Inflammatory macrophage treated with lipopolysaccharide for 4 hours (primary cell): ENCODE measurements at regions not wholly inside any gene's neighbourhood (a gene's known extent, or its start where the extent isn't known, plus 50 kb on each side); places are given as distances from the start of the nearest gene placed in this dataset.
"Not testable (repeated sequence)": the region's sequence is repeated elsewhere in the genome, so short reads cannot be mapped to it uniquely, and the experiment has no call there.

Experiments
- DNase-seq: peaks from one replicate; pipeline ENCODE4 v3.0.0-alpha.2; 2020

- DNase-seq = no peak
These were observed 269.5 kb upstream of the HSFY2 start for GRCh38 chrY:19042984-19043442.

- no peak for DNase-seq
These were observed 268.9 kb upstream of the HSFY2 start for GRCh38 chrY:19042306-19042958.

- no peak for DNase-seq
These were observed 253.1 kb upstream of the HSFY2 start for GRCh38 chrY:19026631-19027030.

GRCh38 chrY:19023934-19024333, 250.4 kb upstream of the HSFY2 start:
- DNase-seq = no peak

GRCh38 chrY:19020193-19020592, 246.7 kb upstream of the HSFY2 start:
- no peak for DNase-seq

GRCh38 chrY:19016990-19017389, 243.5 kb upstream of the HSFY2 start:
- DNase-seq = no peak

- DNase-seq = no peak
These were observed 242.3 kb upstream of the HSFY2 start for GRCh38 chrY:19015854-19016253.

GRCh38 chrY:19015213-19015612, 241.7 kb upstream of the HSFY2 start:
- DNase-seq = no peak

GRCh38 chrY:19012985-19013384, 239.4 kb upstream of the HSFY2 start:
- DNase-seq = no peak

- no peak for DNase-seq
These were observed 238.1 kb upstream of the HSFY2 start for GRCh38 chrY:19011605-19012090.

- DNase-seq = no peak
These were observed 232.7 kb upstream of the HSFY2 start for GRCh38 chrY:19006234-19006633.

- DNase-seq = no peak
These were observed 232.0 kb upstream of the HSFY2 start for GRCh38 chrY:19005579-19005978.

- no peak for DNase-seq
These were observed 224.2 kb upstream of the HSFY2 start for GRCh38 chrY:18997635-18998240.

GRCh38 chrY:18993480-18993879, 219.9 kb upstream of the HSFY2 start:
- no peak for DNase-seq

GRCh38 chrY:18992684-18993083, 219.1 kb upstream of the HSFY2 start:
- not testable (repeated sequence) for DNase-seq

- no peak for DNase-seq
These were observed 215.8 kb upstream of the HSFY2 start for GRCh38 chrY:18989356-18989755.

- DNase-seq = no peak
These were observed 192.5 kb upstream of the HSFY2 start for GRCh38 chrY:18966001-18966400.

GRCh38 chrY:18958846-18959245, 185.3 kb upstream of the HSFY2 start:
- no peak for DNase-seq

- no peak for DNase-seq
These were observed 178.3 kb upstream of the HSFY2 start for GRCh38 chrY:18951657-18952435.

GRCh38 chrY:18951019-18951418, 177.5 kb upstream of the HSFY2 start:
- DNase-seq = no peak

- no peak for DNase-seq
These were observed 163.3 kb upstream of the HSFY2 start for GRCh38 chrY:18936831-18937230.

- no peak for DNase-seq
These were observed 145.7 kb upstream of the HSFY2 start for GRCh38 chrY:18919256-18919655.

GRCh38 chrY:18912846-18913245, 139.3 kb upstream of the HSFY2 start:
- DNase-seq = no peak

- no peak for DNase-seq
These were observed 136.3 kb upstream of the HSFY2 start for GRCh38 chrY:18909846-18910245.
